NCI-H69 (cell line): ENCODE measurements at regions not wholly inside any gene's neighbourhood (a gene's known extent, or its start where the extent isn't known, plus 50 kb on each side); places are given as distances from the start of the nearest gene placed in this dataset.

Experiments used
- DNase-seq: peaks from one replicate; lab custom pipeline; 2025; lab: John Stamatoyannopoulos, UW

- DNase-seq: no peak
Measured at GRCh38 chr21:15526798-15527197, 203.0 kb upstream of the USP25 start.

DNA sequence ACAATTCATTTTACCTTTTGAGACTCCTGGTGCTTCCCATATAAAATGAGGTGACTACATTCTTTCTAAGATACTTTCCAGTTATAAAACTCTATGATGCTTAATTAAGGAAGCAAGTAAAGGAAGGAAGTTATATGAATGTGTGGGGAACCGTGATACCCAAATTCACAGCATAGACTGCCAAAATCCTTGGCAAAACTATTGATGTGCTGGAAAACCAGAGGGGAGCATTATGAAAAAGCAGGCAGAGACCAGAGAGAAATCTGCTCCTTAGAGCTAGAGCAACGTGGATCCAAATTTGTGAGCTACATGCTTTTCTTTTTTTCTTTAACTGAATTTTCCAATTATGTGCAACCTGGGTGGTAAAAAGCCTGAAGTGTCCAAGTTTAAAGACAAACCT is 201.4 kb upstream of the USP25 start:
- no peak for DNase-seq

DNA sequence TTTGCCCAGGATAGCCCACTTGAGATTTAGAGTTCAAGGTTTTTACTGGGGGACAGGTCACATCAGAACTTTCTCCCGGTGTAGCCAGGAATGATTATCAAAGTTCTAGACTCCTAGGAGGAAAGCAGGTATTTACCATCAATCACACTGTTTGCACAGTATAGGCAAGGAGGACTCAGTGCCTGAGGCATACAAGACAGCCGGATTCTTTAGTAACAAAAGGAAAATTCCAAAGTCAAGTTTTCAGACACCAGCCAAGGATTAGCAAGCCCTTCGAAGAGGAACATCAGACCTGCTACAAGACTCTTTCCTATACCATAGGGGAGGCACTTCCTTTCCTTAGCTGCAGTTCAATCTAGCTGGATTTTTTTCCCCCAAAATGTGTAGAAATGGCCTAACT is 197.8 kb upstream of the USP25 start:
- DNase-seq: no peak

DNA sequence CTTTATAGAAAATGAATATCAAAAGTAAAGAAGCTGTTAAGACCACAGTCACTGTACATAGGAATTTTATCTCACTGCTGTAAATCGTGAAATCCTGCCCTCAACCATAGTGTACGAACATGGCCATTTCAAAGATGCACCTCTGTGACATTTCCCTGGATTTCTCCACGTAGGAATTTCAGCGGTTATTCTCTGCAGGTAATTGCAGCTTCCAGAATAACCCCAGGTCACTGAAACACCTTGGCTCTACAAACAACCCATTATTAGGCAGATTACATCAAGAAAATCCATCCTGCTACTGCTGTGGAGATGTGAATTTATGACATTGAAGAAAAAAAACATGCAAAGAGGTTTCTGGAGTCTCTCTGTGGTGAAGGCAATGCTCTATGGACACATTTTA is 196.2 kb upstream of the USP25 start:
- peak; percentile 41 for DNase-seq

DNA sequence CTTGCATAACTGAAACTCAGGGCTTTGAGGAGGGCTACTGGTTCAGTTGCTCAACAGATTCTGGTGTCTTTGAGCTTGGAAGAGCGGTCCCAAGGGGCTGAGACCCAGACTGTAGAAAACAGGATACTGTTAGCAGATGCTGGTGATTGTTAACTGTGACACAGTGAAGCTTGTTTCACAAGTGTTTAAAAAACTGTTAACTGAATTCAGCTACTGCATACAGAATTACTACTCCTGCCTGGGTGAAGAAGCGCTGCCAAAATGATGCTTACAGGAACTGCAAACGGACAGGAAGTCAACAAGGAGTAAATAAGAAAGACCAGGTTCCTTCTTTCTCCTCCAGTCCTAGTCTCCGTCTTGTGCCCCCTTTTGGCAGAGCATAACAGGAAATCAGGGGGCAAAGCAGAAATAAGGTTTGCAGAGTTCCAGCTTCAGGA is 195.3 kb upstream of the USP25 start:
- no peak for DNase-seq

DNA sequence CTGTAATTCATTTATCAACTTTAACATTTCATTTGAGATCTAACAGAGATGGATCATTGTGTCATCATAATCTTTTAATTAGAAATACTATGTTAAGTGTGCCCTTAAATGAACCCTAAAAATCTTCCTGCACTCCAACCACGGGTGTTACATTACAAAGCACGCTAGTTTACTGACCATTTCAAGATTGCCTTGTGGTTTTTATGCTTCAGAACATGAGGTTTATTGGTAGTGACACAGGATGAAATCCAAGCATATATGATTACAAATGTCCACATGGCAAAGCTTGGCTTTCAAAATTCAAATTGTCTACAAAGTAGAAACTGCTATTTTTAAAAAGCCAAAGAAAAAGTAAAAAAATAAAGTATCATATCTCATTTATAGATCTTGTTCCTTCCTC is 190.4 kb upstream of the USP25 start:
- no peak for DNase-seq

DNA sequence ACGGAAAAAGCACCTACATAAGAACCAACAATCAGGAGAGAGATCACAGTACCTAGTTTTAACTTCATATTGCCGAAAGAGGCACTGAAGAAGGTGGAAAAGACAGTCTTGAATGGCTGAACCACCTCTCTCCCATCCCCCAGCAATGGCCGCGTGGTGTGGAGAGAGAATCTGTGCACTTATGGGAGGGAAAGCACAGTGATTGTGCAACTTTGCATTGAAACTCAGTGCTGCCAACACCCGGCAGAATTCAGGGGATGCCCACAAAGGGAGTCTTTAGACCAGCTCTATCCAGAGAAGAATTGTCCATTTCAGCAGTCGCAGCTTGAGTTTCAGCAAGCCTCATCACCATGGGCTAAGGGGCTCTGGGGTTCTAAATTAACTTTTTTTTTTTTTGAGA is 186.3 kb upstream of the USP25 start:
- DNase-seq: peak; percentile 6

DNA sequence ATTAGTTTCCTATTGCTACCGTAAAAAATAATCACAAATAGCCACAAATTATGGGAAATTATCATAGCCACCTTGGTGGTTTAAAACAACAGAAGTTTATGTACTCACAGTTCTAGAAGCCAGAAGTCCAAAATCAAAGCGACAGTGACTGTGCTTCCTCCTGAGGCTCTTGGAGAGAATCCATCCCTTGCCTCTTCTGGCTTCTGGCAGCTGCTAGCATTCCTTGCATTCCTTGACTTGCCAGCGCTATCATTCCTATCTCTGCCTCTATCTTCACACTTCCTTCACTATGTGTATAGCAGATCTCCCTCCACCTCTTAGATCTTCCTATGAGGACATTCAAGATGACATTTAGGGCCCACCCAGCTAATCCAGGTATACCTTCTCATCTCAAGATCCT is 180.1 kb upstream of the USP25 start:
- no peak for DNase-seq

- no peak for DNase-seq
Measured at GRCh38 chr21:15552914-15553494, 176.8 kb upstream of the USP25 start.

DNA sequence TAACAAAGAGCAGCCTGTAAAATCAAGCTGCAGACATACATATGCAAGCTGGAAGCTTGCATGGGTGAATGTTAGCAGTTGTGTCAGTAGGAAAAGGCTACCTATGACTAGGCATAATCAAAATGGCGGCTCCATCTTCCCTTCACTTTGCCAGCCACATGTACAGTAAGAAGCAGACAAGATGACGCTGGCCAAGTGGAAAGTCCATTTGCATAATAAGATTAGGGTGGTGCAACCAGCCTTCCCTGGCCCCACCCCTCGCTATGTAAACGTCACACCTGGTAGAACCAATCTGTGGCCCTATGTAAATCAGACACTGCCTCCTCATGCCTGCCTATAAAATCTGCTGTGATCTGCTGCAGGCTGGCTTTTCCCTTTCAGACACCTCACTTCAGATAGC is 171.9 kb upstream of the USP25 start:
- DNase-seq: peak; percentile 49

GRCh38 chr21:15558884-15559283 is 170.9 kb upstream of the USP25 start:
- no peak for DNase-seq

DNA sequence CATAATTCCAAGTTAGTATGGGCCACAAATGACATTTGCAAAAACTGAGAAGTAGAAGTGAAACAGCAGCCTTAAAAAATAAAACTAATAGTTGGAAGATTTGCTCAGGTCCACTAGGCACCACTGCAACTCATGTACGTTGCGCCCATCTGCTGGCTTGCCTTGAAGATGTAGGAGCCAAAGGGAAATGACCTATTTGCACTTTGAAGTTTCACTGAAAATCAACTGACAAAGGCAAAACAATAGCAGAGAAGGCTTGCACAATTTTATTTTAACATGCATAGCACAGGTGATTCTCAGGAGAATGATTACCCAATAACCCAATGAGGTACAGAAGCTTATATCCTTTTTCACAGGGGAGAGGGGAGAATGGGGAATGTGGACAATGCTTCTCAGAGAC is 170.1 kb upstream of the USP25 start:
- DNase-seq: no peak

DNA sequence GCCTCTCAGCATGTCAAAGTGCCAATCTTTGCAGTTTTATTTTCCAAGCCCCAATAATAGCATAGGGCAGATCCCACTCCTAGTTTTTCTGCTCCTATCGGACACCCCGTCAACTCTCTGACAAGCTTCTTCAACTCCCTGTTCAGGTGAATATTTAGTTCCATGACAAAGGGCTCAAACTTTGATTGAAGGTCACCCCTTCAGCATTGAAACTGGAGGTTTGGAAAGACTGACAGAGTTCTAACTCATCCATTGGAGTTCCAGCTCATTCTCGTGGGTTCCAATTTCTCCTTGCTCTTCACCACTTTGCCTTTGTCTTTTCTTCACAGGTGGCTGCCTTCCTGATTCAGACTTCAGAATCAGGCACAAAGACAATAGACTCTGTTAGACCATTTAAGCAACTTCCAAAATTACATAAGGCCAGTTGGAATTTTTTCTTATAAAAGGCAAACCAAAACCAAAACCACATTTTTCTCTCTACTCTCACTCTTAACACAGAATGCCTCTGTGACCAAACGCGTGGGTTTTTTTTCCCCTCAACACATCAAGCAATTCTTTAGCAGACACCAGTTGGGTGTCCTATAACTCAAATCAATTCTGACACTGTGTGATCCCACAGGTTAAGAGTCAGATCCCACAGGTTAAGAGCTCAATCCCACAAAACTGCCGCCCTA is 169.3 kb upstream of the USP25 start:
- DNase-seq: no peak

DNA sequence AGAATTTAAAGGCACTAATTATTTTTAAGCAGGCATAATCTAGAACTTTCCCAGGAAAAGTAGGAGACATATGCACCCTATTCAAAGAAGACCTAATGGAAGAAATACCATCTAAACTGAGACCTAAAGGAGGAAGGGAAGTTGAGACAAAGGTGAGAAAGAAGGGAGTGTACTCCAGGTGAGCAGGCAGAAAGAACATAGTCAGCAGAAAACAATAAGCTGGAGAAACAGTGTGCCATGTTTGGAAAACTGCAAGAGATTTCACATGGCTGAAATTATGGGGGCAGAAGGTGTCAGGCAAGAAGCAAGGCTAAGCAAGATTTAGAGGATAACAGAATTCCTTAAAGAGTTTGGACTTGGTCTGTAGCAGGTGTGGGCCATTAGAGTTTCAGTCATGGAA is 167.0 kb upstream of the USP25 start:
- DNase-seq: no peak

GRCh38 chr21:15564907-15565306 is 164.9 kb upstream of the USP25 start:
- DNase-seq: no peak

DNA sequence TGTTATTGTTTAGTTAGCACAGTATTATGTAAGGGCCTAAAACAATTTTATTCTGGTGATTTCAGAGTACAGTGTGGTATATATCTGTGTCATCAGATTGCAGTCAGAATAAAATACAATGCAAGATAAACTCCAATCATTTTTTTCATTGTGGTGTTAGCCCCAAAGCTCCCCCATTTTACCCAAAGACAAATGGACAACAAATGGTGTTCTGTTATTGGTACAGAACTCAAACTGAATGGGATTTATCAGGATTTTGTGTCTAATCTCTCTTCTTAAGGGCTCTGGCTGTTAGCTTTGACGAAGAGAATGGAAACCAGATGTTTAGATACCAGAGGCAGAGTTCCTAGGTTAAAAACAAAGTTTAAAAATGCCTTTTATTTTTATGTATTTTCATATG is 163.1 kb upstream of the USP25 start:
- DNase-seq: no peak

GRCh38 chr21:15567191-15567590 is 162.6 kb upstream of the USP25 start:
- DNase-seq: no peak

GRCh38 chr21:15568516-15568915 is 161.3 kb upstream of the USP25 start:
- no peak for DNase-seq

DNA sequence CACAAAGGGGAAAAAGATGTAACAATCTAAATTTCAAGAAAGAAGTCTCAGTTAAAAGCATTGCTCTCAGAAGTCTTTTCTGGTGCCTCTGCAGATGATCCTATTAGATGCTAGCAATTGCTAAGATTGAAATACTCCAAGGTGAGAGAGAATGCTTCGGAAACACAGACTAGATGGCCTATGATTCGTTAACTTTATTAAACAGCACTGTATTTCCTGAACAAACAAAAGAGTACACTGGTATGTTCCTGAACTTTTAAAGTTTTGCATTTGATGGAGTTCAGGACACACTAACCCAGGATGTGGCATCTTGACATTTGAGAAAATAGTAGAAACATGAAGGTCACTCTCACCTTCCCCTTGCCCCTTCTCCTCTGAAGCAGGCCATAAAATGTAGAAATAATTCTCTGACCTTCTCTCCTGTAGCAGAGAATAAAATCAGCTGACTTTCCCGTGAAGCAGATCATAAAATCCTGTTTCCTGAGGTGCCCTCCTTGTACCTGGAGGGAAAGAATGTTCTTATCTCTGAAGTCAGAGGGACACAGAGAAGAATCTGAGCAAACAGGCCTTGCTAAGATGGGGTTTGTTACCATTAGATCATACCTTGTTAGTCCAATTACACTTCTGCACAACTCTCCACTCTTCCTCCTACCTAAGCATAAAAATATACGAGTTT is 142.9 kb upstream of the USP25 start:
- no peak for DNase-seq

- DNase-seq: peak; percentile 54
Measured at GRCh38 chr21:15592271-15592860, 137.4 kb upstream of the USP25 start.

DNA sequence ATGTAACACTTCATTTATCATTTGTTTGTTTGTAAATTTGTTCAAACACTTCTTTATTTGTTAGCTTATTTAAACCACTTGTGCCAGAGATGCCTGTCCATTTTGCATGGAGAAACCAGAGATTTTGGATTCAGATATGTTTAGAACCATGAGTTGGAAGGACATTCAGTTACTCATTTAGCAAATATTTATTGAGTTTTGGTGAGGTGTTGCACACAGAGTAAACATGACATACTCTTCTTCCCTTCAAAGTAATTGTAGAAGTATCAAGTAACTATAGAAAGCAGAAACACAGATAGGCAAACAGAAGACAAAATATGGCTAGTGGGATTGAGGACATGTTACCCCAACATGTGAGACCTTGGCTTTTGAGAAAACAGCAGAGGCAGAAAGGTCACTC is 136.8 kb upstream of the USP25 start:
- DNase-seq: no peak

GRCh38 chr21:15601390-15601789 is 128.4 kb upstream of the USP25 start:
- DNase-seq: no peak

GRCh38 chr21:15604413-15604812 is 125.4 kb upstream of the USP25 start:
- no peak for DNase-seq
